Skeletal muscle satellite cell (primary cell): ENCODE measurements at regions not wholly inside any gene's neighbourhood (a gene's known extent, or its start where the extent isn't known, plus 50 kb on each side); places are given as distances from the start of the nearest gene placed in this dataset.
"Not testable (repeated sequence)": the region's sequence is repeated elsewhere in the genome, so short reads cannot be mapped to it uniquely, and the experiment has no call there.

Source experiments
- H3K27me3 ChIP-seq: 2 replicates; pipeline ENCODE4 v1.7.0; 2013; ENCODE audit warnings: low read length; ENCODE audit not compliant: control insufficient read depth, insufficient read depth
- H3K36me3 ChIP-seq: 2 replicates; pipeline ENCODE4 v1.7.0; 2013; ENCODE audit warnings: mild to moderate bottlenecking, control low read depth, low read length; ENCODE audit not compliant: insufficient read depth
- H3K4me1 ChIP-seq: 2 replicates; pipeline ENCODE4 v1.7.0; 2013; ENCODE audit warnings: low read length; ENCODE audit not compliant: control insufficient read depth, insufficient read depth
- H3K4me2 ChIP-seq: 2 replicates; pipeline ENCODE4 v1.7.0; 2013; ENCODE audit warnings: mild to moderate bottlenecking, low read length
- H3K4me3 ChIP-seq: 2 replicates; pipeline ENCODE4 v1.7.0; 2013; ENCODE audit warnings: low read length
- H3K9ac ChIP-seq: 2 replicates; pipeline ENCODE4 v1.7.0; 2013; ENCODE audit warnings: mild to moderate bottlenecking, low read depth, low read length, moderate library complexity
- H3K9me3 ChIP-seq: replicated peaks from 2 replicates; pipeline ENCODE4 v1.7.0; 2013; ENCODE audit warnings: mild to moderate bottlenecking, control low read depth, low read length

- Histone ChIP-seq H3K27me3 (no peaks in the 10 kb centered on the region), H3K4me3 (no peak overlapping the region), H3K9ac (no peak overlapping the region), H3K9me3 (no peaks in the 10 kb centered on the region), H3K36me3 (no peaks in the 10 kb centered on the region), H3K4me2 (no peak overlapping the region), H3K4me1 (no peaks in the 10 kb centered on the region)
Observed at GRCh38 chr10:8359467-8359866, 305.0 kb downstream of the GATA3 start.

GRCh38 chr10:8360365-8360764 is 305.9 kb downstream of the GATA3 start:
- H3K9ac ChIP-seq = no peak overlapping the region
- no peaks in the 10 kb centered on the region for H3K27me3 ChIP-seq
- no peak overlapping the region for H3K4me3 ChIP-seq
- no peaks in the 10 kb centered on the region for H3K9me3 ChIP-seq
- H3K4me2 ChIP-seq = no peak overlapping the region
- no peaks in the 10 kb centered on the region for H3K36me3 ChIP-seq
- no peaks in the 10 kb centered on the region for H3K4me1 ChIP-seq

- no peak overlapping the region for H3K4me2 ChIP-seq
Observed at GRCh38 chr10:8360814-8361509, 306.5 kb downstream of the GATA3 start.

GRCh38 chr10:8361510-8361844 is 307.0 kb downstream of the GATA3 start:
- no peaks in the 10 kb centered on the region for H3K9me3 ChIP-seq
- H3K4me2 ChIP-seq = no peak overlapping the region
- H3K4me3 ChIP-seq = no peak overlapping the region
- no peaks in the 10 kb centered on the region for H3K36me3 ChIP-seq
- no peak overlapping the region for H3K9ac ChIP-seq
- H3K27me3 ChIP-seq = no peaks in the 10 kb centered on the region
- H3K4me1 ChIP-seq = no peaks in the 10 kb centered on the region

More at GRCh38 chr10:8360814-8361509, 306.5 kb downstream of the GATA3 start:
- H3K36me3 ChIP-seq = no peaks in the 10 kb centered on the region
- H3K4me3 ChIP-seq = no peak overlapping the region
- no peaks in the 10 kb centered on the region for H3K4me1 ChIP-seq
- no peaks in the 10 kb centered on the region for H3K27me3 ChIP-seq
- H3K9me3 ChIP-seq = no peaks in the 10 kb centered on the region
- H3K9ac ChIP-seq = no peak overlapping the region

- no peak overlapping the region for H3K9ac ChIP-seq
Observed at GRCh38 chr10:8365935-8366911, 311.7 kb downstream of the GATA3 start.

GRCh38 chr10:8367672-8368411 is 313.4 kb downstream of the GATA3 start:
- H3K36me3 ChIP-seq, H3K27me3 ChIP-seq, H3K9me3 ChIP-seq: not testable (repeated sequence)

More at GRCh38 chr10:8365935-8366911, 311.7 kb downstream of the GATA3 start:
- Histone ChIP-seq H3K27me3 (no peaks in the 10 kb centered on the region), H3K9me3 (no peaks in the 10 kb centered on the region), H3K4me1 (no peaks in the 10 kb centered on the region), H3K4me3 (no peak overlapping the region), H3K36me3 (no peaks in the 10 kb centered on the region), H3K4me2 (no peak overlapping the region)

GRCh38 chr10:8369666-8370065 is 315.2 kb downstream of the GATA3 start:
- Histone ChIP-seq H3K27me3 (no peaks in the 10 kb centered on the region), H3K4me3 (no peak overlapping the region), H3K4me2 (no peak overlapping the region), H3K9ac (no peak overlapping the region), H3K4me1 (no peaks in the 10 kb centered on the region), H3K9me3 (no peaks in the 10 kb centered on the region), H3K36me3 (no peaks in the 10 kb centered on the region)

More at GRCh38 chr10:8367672-8368411, 313.4 kb downstream of the GATA3 start:
- not testable (repeated sequence) for H3K4me3 ChIP-seq, H3K4me1 ChIP-seq, H3K9ac ChIP-seq, H3K4me2 ChIP-seq

- no peaks in the 10 kb centered on the region for H3K9me3 ChIP-seq
- no peak overlapping the region for H3K4me3 ChIP-seq
- no peaks in the 10 kb centered on the region for H3K27me3 ChIP-seq
- no peak overlapping the region for H3K9ac ChIP-seq
- no peak overlapping the region for H3K4me2 ChIP-seq
- H3K4me1 ChIP-seq = no peaks in the 10 kb centered on the region
- no peaks in the 10 kb centered on the region for H3K36me3 ChIP-seq
Observed at GRCh38 chr10:8374334-8374733, 319.8 kb downstream of the GATA3 start.

- no peak overlapping the region for H3K4me3 ChIP-seq
- H3K27me3 ChIP-seq = no peaks in the 10 kb centered on the region
- no peaks in the 10 kb centered on the region for H3K9me3 ChIP-seq
- no peaks in the 10 kb centered on the region for H3K36me3 ChIP-seq
- no peak overlapping the region for H3K4me2 ChIP-seq
- H3K9ac ChIP-seq = no peak overlapping the region
- H3K4me1 ChIP-seq = no peaks in the 10 kb centered on the region
Observed at GRCh38 chr10:8375137-8375536, 320.6 kb downstream of the GATA3 start.

GRCh38 chr10:8378198-8378983 is 323.9 kb downstream of the GATA3 start:
- Histone ChIP-seq H3K4me3 (no peak overlapping the region), H3K4me2 (no peak overlapping the region), H3K9me3 (no peaks in the 10 kb centered on the region), H3K4me1 (no peaks in the 10 kb centered on the region), H3K27me3 (no peaks in the 10 kb centered on the region), H3K9ac (no peak overlapping the region), H3K36me3 (no peaks in the 10 kb centered on the region)
